ENCODE measurements at regions not wholly inside any gene's neighbourhood (a gene's known extent, or its start where the extent isn't known, plus 50 kb on each side); places are given as distances from the start of the nearest gene placed in this dataset.

DNA sequence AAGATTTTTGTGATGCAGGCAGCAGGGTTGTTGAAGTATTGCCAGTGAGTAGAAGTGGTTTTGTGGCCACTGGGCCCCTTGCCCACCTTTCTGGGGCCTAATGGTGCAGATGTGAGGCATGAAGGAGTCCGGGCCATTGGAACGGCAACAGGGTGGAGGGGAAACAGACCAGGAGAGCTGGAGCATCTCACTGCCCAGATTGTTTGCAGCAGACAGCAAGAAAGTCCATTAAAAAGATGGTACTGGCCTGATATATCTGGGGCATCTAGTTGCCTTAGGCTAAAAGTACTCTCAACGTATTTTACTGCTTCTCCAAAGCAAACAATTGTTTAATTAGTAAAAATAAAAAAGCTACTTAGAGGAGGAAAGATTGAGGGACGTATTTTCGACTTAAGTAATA, 298.4 kb downstream of the SATB1 start:
- TF ChIP-seq POLR2A (IDR thresholded peaks at IDR 0.05; ENCODE audit: low read depth, low read length): no peak
- TF ChIP-seq POLR2AphosphoS5 (IDR thresholded peaks at IDR 0.05; ENCODE audit: low read depth, low read length): no peak
- no peak for TF ChIP-seq PAX5 (IDR thresholded peaks at IDR 0.05; ENCODE audit: insufficient read depth, low read length, severe bottlenecking)
- TF ChIP-seq TAF1 (IDR thresholded peaks at IDR 0.05; ENCODE audit: low read depth, low read length): no peak
- TF ChIP-seq SPI1 (IDR thresholded peaks at IDR 0.05; ENCODE audit: low read depth, low read length): no peak
- TF ChIP-seq POU2F2 (IDR thresholded peaks at IDR 0.05; ENCODE audit: low read depth, low read length): no peak

Measured in GM12891 (cell line).